CD4-positive, alpha-beta T cell (primary cell): ENCODE measurements at regions not wholly inside any gene's neighbourhood (a gene's known extent, or its start where the extent isn't known, plus 50 kb on each side); places are given as distances from the start of the nearest gene placed in this dataset.

Experiments used
- ATAC-seq: fragments of 200-7000 bp; cut with Tn5 transposase; one replicate; pipeline ENCODE4 v1.10.0; 2022; ENCODE audit warnings: mild to moderate bottlenecking; ENCODE audit not compliant: poor library complexity
- CTCF ChIA-PET: fragments of 350-600 bp; sonication (Branson Sonifier 250); formaldehyde crosslinking; loops from one replicate; lab custom pipeline; 2021; ENCODE audit warnings: antibody characterized with exemption, inconsistent platforms; lab: Charles Lee
- POLR2A ChIA-PET: fragments of 350-600 bp; sonication (Branson Sonifier 250); formaldehyde crosslinking; loops from one replicate; lab custom pipeline; 2021; ENCODE audit warnings: antibody characterized with exemption, inconsistent platforms; lab: Charles Lee
- DNase-seq, 14 experiments: peaks; one replicate each; pipeline ENCODE4 v3.0.0-alpha.2; 2013 to 2020; ENCODE audit warnings: mixed read lengths in 2 of 14
- H3K27ac ChIP-seq, 2 donors: one replicate each; pipeline versions ENCODE4 v1.5.1 to v1.7.0; 2013; ENCODE audit warnings: low read length in 2 of 2, low read depth in 1 of 2, mild to moderate bottlenecking in 1 of 2
- H3K27me3 ChIP-seq, 2 experiments: 1 replicate in 1 of 2; 2 replicates in 1 of 2; pipeline versions ENCODE4 v1.6.1 to v1.7.0; 2013; ENCODE audit warnings: low read length in 2 of 2, control low read depth in 1 of 2, mild to moderate bottlenecking in 1 of 2, moderate library complexity in 1 of 2; ENCODE audit not compliant: insufficient read depth in 2 of 2, control insufficient read depth in 1 of 2
- H3K36me3 ChIP-seq: one replicate; pipeline ENCODE4 v1.6.1; 2013; ENCODE audit warnings: low read length, control low read depth; ENCODE audit not compliant: insufficient read depth
- H3K4me1 ChIP-seq: one replicate; pipeline ENCODE4 v1.6.1; 2013; ENCODE audit warnings: low read length, control low read depth; ENCODE audit not compliant: insufficient read depth
- H3K4me3 ChIP-seq: one replicate; pipeline ENCODE4 v1.5.1; 2013; ENCODE audit warnings: mild to moderate bottlenecking, low read length, moderate library complexity
- H3K9me3 ChIP-seq, 2 experiments: 1 replicate in 1 of 2; 2 replicates in 1 of 2; pipeline versions ENCODE4 v1.6.1 to v1.7.0; 2013; ENCODE audit warnings: low read length in 2 of 2, mild to moderate bottlenecking in 2 of 2, control low read depth in 1 of 2, moderate library complexity in 1 of 2; ENCODE audit not compliant: control insufficient read depth in 1 of 2, insufficient read depth in 1 of 2
- H3K27ac Mint-ChIP-seq: one replicate; pipeline ENCODE4 v1.8.0; 2020; ENCODE audit warnings: mixed read lengths
- H3K27me3 Mint-ChIP-seq: one replicate; pipeline ENCODE4 v1.8.0; 2021; ENCODE audit warnings: mixed read lengths
- H3K36me3 Mint-ChIP-seq: one replicate; pipeline ENCODE4 v1.8.0; 2021; ENCODE audit warnings: low read depth, mixed read lengths
- H3K4me1 Mint-ChIP-seq: one replicate; pipeline ENCODE4 v1.8.0; 2021; ENCODE audit warnings: low read depth, mixed read lengths
- H3K4me3 Mint-ChIP-seq: one replicate; pipeline ENCODE4 v1.8.0; 2020; ENCODE audit warnings: mild to moderate bottlenecking, mixed read lengths
- H3K9me3 Mint-ChIP-seq: one replicate; pipeline ENCODE4 v1.8.0; 2020; ENCODE audit warnings: mixed read lengths
- CTCF ChIP-seq: fragments of 200-600 bp; IDR thresholded peaks from one replicate; pipeline ENCODE4 v1.8.0; 2022; ENCODE audit warnings: antibody characterized with exemption, mild to moderate bottlenecking
- intact Hi-C, 2 experiments: fragments of 100-400 bp; cut with DNase I in 1 of 2; cut with micrococcal nuclease in 1 of 2; formaldehyde crosslinking; loops; one replicate each; pipeline versions ENCODE4 v1.15.1 to v1.9.0; 2023 to 2025; cut with DNase I, micrococcal nuclease

- Mint-ChIP-seq H3K36me3 (no peaks in the 10 kb centered on the region), H3K27ac (no peak overlapping the region), H3K4me3 (no peak overlapping the region), H3K9me3 (no peaks in the 10 kb centered on the region), H3K4me1 (no peaks in the 10 kb centered on the region), H3K27me3 (peaks cover 9% of the 10 kb centered on the region)
- Histone ChIP-seq H3K27me3 (no peaks in the 10 kb centered on the region), H3K27ac (no peak overlapping the region), H3K4me1 (no peaks in the 10 kb centered on the region), H3K4me3 (no peak overlapping the region), H3K36me3 (no peaks in the 10 kb centered on the region), H3K9me3 (no peaks in the 10 kb centered on the region)
- no peak for DNase-seq
- TF ChIP-seq CTCF, result no peak
- ATAC-seq, result no peak
- ChIA-PET POLR2A (no interaction called here), CTCF (no interaction called here)
- intact Hi-C loops, result no loop called here
Observed at GRCh38 chr21:17668479-17669140, 55.9 kb upstream of the BTG3 start.

DNA sequence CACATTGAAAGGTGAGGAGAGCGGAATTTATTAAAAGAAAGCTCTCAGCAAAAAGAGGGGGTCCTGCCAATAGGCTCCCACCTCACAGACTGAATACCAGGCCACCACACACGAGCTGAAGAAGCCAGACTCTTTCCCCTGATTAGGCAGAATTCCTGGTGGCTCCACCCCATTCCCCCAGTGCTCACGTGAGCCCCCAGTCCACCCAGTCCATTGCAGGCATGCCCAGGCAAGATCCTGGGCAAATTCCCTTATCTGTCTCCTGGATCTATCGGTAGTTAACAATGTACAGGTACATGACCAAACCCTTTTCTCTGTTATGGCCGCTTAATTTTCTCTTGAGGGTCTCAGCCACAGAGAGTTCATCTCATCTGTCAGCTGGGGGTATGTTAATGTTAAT, 54.6 kb upstream of the BTG3 start:
- H3K27ac ChIP-seq, result no peak overlapping the region
- peaks cover 8% of the 10 kb centered on the region for H3K27me3 Mint-ChIP-seq
- no peaks in the 10 kb centered on the region for H3K4me1 Mint-ChIP-seq
- POLR2A ChIA-PET, result no interaction called here
- H3K9me3 ChIP-seq, result no peaks in the 10 kb centered on the region
- H3K36me3 ChIP-seq, result no peaks in the 10 kb centered on the region
- H3K4me1 ChIP-seq, result no peaks in the 10 kb centered on the region
- H3K27ac Mint-ChIP-seq, result no peak overlapping the region
- ATAC-seq, result no peak
- H3K36me3 Mint-ChIP-seq, result no peaks in the 10 kb centered on the region
- no peaks in the 10 kb centered on the region for H3K9me3 Mint-ChIP-seq
- no peak for DNase-seq
- H3K27me3 ChIP-seq, result no peaks in the 10 kb centered on the region
- H3K4me3 Mint-ChIP-seq, result no peak overlapping the region
- CTCF ChIA-PET, result no interaction called here
- no peak overlapping the region for H3K4me3 ChIP-seq
- intact Hi-C loops, result no loop called here
- TF ChIP-seq CTCF, result no peak
